ENCODE measurements at regions not wholly inside any gene's neighbourhood (a gene's known extent, or its start where the extent isn't known, plus 50 kb on each side); places are given as distances from the start of the nearest gene placed in this dataset.

GRCh38 chr6:15121977-15122550, 123.8 kb upstream of the JARID2 start:
- H3K4me2 ChIP-seq (ENCODE audit: low read depth, low read length) = no peak overlapping the region
- no peaks in the 10 kb centered on the region for H4K20me1 ChIP-seq (ENCODE audit: insufficient read depth, low read length)
- H3K4me3 ChIP-seq (ENCODE audit: low read length) = no peak overlapping the region
- H3K27ac ChIP-seq (ENCODE audit: low read length) = no peak overlapping the region
- no peak overlapping the region for H2AFZ ChIP-seq (ENCODE audit: low read length)
- H3K27me3 ChIP-seq (replicated peaks; ENCODE audit: insufficient read depth, low read length) = no peaks in the 10 kb centered on the region
- TF ChIP-seq, protein P1, sequence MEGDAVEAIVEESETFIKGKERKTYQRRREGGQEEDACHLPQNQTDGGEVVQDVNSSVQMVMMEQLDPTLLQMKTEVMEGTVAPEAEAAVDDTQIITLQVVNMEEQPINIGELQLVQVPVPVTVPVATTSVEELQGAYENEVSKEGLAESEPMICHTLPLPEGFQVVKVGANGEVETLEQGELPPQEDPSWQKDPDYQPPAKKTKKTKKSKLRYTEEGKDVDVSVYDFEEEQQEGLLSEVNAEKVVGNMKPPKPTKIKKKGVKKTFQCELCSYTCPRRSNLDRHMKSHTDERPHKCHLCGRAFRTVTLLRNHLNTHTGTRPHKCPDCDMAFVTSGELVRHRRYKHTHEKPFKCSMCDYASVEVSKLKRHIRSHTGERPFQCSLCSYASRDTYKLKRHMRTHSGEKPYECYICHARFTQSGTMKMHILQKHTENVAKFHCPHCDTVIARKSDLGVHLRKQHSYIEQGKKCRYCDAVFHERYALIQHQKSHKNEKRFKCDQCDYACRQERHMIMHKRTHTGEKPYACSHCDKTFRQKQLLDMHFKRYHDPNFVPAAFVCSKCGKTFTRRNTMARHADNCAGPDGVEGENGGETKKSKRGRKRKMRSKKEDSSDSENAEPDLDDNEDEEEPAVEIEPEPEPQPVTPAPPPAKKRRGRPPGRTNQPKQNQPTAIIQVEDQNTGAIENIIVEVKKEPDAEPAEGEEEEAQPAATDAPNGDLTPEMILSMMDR (IDR thresholded peaks at IDR 0.05; ENCODE audit: low read length) = no peak
- no peak for TF ChIP-seq EZH2 (optimal IDR thresholded peaks at IDR 0.05; ENCODE audit: low read depth, low read length)
- TF ChIP-seq EZH2phosphoT487 (IDR thresholded peaks at IDR 0.05; ENCODE audit: low read length) = no peak
- no peaks in the 10 kb centered on the region for H3K4me1 ChIP-seq (ENCODE audit: low read length)
- no peaks in the 10 kb centered on the region for H3K79me2 ChIP-seq (ENCODE audit: low read length)
- H3F3A ChIP-seq (ENCODE audit: insufficient read depth, low read length) = no peaks in the 10 kb centered on the region
- H3K9ac ChIP-seq (ENCODE audit: low read length) = no peak overlapping the region
- H3K9me2 ChIP-seq (replicated peaks; ENCODE audit: insufficient read depth, low read length) = no peaks in the 10 kb centered on the region
- DNase-seq = no peak
- no peaks in the 10 kb centered on the region for H3K36me3 ChIP-seq (replicated peaks; ENCODE audit: insufficient read depth, low read length)
- no peaks in the 10 kb centered on the region for H3K9me3 ChIP-seq (replicated peaks; ENCODE audit: insufficient read depth, low read length)

DNA sequence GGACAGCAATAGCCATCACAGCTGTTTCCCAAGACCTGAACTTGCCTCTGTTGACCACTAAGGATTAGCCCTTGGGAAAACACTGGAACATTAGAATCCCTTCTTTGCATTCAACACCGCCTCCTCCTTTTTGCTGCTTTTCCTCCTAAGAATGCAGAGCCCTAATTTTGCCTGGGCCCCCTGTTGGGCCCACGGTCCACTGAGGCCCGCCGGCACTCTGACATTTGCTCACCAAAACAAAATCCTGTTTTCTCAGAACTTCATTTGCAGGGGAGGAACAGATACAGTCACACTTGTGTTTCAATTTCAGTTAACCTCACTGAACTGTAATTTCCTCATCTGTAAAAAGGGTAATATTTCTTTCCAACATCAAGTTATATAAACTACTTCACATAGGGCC, 116.0 kb upstream of the JARID2 start:
- H3K27me3 ChIP-seq (replicated peaks; ENCODE audit: insufficient read depth, low read length) = no peaks in the 10 kb centered on the region
- no peak overlapping the region for H3K4me2 ChIP-seq (ENCODE audit: low read depth, low read length)
- no peak overlapping the region for H3K27ac ChIP-seq (ENCODE audit: low read length)
- no peaks in the 10 kb centered on the region for H3F3A ChIP-seq (ENCODE audit: insufficient read depth, low read length)
- H3K9ac ChIP-seq (ENCODE audit: low read length) = no peak overlapping the region
- H3K9me2 ChIP-seq (replicated peaks; ENCODE audit: insufficient read depth, low read length) = no peaks in the 10 kb centered on the region
- H3K4me3 ChIP-seq (ENCODE audit: low read length) = no peak overlapping the region
- no peaks in the 10 kb centered on the region for H3K4me1 ChIP-seq (ENCODE audit: low read length)
- H3K79me2 ChIP-seq (ENCODE audit: low read length) = no peaks in the 10 kb centered on the region
- no peak for TF ChIP-seq EZH2 (optimal IDR thresholded peaks at IDR 0.05; ENCODE audit: low read depth, low read length)
- TF ChIP-seq EZH2phosphoT487 (IDR thresholded peaks at IDR 0.05; ENCODE audit: low read length) = no peak
- TF ChIP-seq, protein P1 (IDR thresholded peaks at IDR 0.05; ENCODE audit: low read length) = no peak
- H3K9me3 ChIP-seq (replicated peaks; ENCODE audit: insufficient read depth, low read length) = no peaks in the 10 kb centered on the region
- no peak overlapping the region for H2AFZ ChIP-seq (ENCODE audit: low read length)
- no peaks in the 10 kb centered on the region for H3K36me3 ChIP-seq (replicated peaks; ENCODE audit: insufficient read depth, low read length)
- no peak for DNase-seq
- H4K20me1 ChIP-seq (ENCODE audit: insufficient read depth, low read length) = no peaks in the 10 kb centered on the region

GRCh38 chr6:15131234-15131633, 114.6 kb upstream of the JARID2 start:
- H3K4me3 ChIP-seq (ENCODE audit: low read length) = no peak overlapping the region
- H3K4me2 ChIP-seq (ENCODE audit: low read depth, low read length) = no peak overlapping the region
- no peaks in the 10 kb centered on the region for H3K9me3 ChIP-seq (replicated peaks; ENCODE audit: insufficient read depth, low read length)
- no peaks in the 10 kb centered on the region for H3K36me3 ChIP-seq (replicated peaks; ENCODE audit: insufficient read depth, low read length)
- H3F3A ChIP-seq (ENCODE audit: insufficient read depth, low read length) = no peaks in the 10 kb centered on the region
- H3K9ac ChIP-seq (ENCODE audit: low read length) = no peak overlapping the region
- no peaks in the 10 kb centered on the region for H3K9me2 ChIP-seq (replicated peaks; ENCODE audit: insufficient read depth, low read length)
- H3K79me2 ChIP-seq (ENCODE audit: low read length) = no peaks in the 10 kb centered on the region
- no peak overlapping the region for H3K27ac ChIP-seq (ENCODE audit: low read length)
- no peaks in the 10 kb centered on the region for H3K27me3 ChIP-seq (replicated peaks; ENCODE audit: insufficient read depth, low read length)
- no peak for DNase-seq
- H4K20me1 ChIP-seq (ENCODE audit: insufficient read depth, low read length) = no peaks in the 10 kb centered on the region
- H2AFZ ChIP-seq (ENCODE audit: low read length) = no peak overlapping the region
- TF ChIP-seq EZH2 (optimal IDR thresholded peaks at IDR 0.05; ENCODE audit: low read depth, low read length) (no peak), EZH2phosphoT487 (IDR thresholded peaks at IDR 0.05; ENCODE audit: low read length) (no peak)
- TF ChIP-seq, protein P1 (IDR thresholded peaks at IDR 0.05; ENCODE audit: low read length) = no peak
- H3K4me1 ChIP-seq (ENCODE audit: low read length) = no peaks in the 10 kb centered on the region

Measured in MM.1S (cell line).